ENCODE measurements at regions not wholly inside any gene's neighbourhood (a gene's known extent, or its start where the extent isn't known, plus 50 kb on each side); places are given as distances from the start of the nearest gene placed in this dataset.

DNA sequence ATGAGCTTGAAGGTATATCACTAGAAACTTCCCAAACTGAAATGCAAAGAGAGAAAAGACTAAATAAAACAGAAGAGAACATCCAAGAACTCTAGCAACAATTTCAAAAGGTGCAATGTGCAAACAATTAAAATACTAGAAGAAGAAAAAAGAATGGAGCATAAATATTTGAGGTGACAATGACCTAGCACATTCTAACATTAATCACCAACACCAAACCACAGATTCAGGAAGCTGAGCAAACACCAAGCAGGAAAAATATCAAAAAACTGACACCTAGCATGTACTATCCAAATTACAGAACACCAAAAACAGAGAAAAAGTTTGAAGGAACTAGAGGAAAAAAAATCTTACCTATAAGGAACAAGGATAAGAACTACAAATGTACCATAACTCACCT is 460.8 kb downstream of the IRS1 start:
- TF ChIP-seq, protein P1, sequence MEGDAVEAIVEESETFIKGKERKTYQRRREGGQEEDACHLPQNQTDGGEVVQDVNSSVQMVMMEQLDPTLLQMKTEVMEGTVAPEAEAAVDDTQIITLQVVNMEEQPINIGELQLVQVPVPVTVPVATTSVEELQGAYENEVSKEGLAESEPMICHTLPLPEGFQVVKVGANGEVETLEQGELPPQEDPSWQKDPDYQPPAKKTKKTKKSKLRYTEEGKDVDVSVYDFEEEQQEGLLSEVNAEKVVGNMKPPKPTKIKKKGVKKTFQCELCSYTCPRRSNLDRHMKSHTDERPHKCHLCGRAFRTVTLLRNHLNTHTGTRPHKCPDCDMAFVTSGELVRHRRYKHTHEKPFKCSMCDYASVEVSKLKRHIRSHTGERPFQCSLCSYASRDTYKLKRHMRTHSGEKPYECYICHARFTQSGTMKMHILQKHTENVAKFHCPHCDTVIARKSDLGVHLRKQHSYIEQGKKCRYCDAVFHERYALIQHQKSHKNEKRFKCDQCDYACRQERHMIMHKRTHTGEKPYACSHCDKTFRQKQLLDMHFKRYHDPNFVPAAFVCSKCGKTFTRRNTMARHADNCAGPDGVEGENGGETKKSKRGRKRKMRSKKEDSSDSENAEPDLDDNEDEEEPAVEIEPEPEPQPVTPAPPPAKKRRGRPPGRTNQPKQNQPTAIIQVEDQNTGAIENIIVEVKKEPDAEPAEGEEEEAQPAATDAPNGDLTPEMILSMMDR (IDR thresholded peaks at IDR 0.05; ENCODE audit: low read length) = no peak
- TF ChIP-seq EZH2 (IDR thresholded peaks at IDR 0.05; ENCODE audit: borderline replicate concordance, low read length) = no peak
- no peak overlapping the region for H3K9ac ChIP-seq (ENCODE audit: low read length)
- no peak overlapping the region for H3K27ac ChIP-seq (ENCODE audit: low read depth, low read length, poor library complexity, severe bottlenecking)
- H3K4me3 ChIP-seq (ENCODE audit: low read depth, low read length, poor library complexity, severe bottlenecking) = no peak overlapping the region
- no peaks in the 10 kb centered on the region for H3K36me3 ChIP-seq (ENCODE audit: insufficient read depth, low read length)
- H3K4me2 ChIP-seq (ENCODE audit: low read length) = no peak overlapping the region
- no peaks in the 10 kb centered on the region for H3K27me3 ChIP-seq (ENCODE audit: insufficient read depth, low read length)
- H3K79me2 ChIP-seq (ENCODE audit: insufficient read depth, low read length) = no peaks in the 10 kb centered on the region
- H2AFZ ChIP-seq (ENCODE audit: low read length) = no peak overlapping the region
- H3K9me3 ChIP-seq (ENCODE audit: low read length) = no peaks in the 10 kb centered on the region
- no peaks in the 10 kb centered on the region for H3F3A ChIP-seq (ENCODE audit: insufficient read depth, low read length)
- H3K9me2 ChIP-seq (ENCODE audit: low read depth, low read length) = no peaks in the 10 kb centered on the region
- H4K20me1 ChIP-seq (ENCODE audit: insufficient read depth, low read length) = no peaks in the 10 kb centered on the region
- no peaks in the 10 kb centered on the region for H3K4me1 ChIP-seq (ENCODE audit: insufficient read depth, low read length, severe bottlenecking)

DNA sequence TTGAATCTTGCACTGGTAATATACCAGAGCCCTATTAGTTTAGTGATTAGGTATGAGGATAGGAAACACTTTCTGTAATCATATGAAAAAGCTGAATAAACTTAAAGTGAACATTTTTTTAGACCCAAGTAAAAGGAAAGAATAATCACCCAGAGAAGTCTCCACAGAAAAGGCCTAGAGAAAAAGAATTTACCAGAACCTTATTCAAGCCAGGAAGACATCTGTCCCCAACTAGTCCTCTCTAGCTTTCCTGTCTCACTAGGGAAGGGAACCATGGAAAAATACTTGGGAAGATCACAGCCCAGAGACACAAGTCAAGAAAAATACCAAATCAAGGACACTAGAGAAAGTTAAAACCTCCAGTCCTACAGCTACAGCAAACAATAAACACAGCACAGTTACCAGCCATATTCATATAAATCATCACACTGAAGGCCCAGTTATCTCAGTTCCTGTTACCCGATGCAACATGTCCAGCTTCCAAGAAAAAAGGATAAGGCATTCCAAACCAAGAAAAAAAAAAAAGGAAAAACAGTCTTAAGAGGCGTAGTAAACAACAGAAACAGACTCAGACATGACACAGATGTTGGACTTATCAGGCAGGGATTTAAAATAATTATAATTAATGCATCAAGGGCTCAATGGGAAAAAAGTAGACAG is 461.5 kb downstream of the IRS1 start:
- Histone ChIP-seq H3K4me1 (ENCODE audit: insufficient read depth, low read length, severe bottlenecking) (no peaks in the 10 kb centered on the region), H2AFZ (ENCODE audit: low read length) (no peak overlapping the region), H3K27me3 (ENCODE audit: insufficient read depth, low read length) (no peaks in the 10 kb centered on the region), H3K4me2 (ENCODE audit: low read length) (no peak overlapping the region), H4K20me1 (ENCODE audit: insufficient read depth, low read length) (no peaks in the 10 kb centered on the region), H3K27ac (ENCODE audit: low read depth, low read length, poor library complexity, severe bottlenecking) (no peak overlapping the region), H3F3A (ENCODE audit: insufficient read depth, low read length) (no peaks in the 10 kb centered on the region), H3K9me3 (ENCODE audit: low read length) (no peaks in the 10 kb centered on the region), H3K9me2 (ENCODE audit: low read depth, low read length) (no peaks in the 10 kb centered on the region), H3K36me3 (ENCODE audit: insufficient read depth, low read length) (no peaks in the 10 kb centered on the region), H3K79me2 (ENCODE audit: insufficient read depth, low read length) (no peaks in the 10 kb centered on the region), H3K9ac (ENCODE audit: low read length) (no peak overlapping the region), H3K4me3 (ENCODE audit: low read depth, low read length, poor library complexity, severe bottlenecking) (no peak overlapping the region)
- no peak for TF ChIP-seq EZH2 (IDR thresholded peaks at IDR 0.05; ENCODE audit: borderline replicate concordance, low read length)
- TF ChIP-seq, protein P1 (IDR thresholded peaks at IDR 0.05; ENCODE audit: low read length) = no peak

DNA sequence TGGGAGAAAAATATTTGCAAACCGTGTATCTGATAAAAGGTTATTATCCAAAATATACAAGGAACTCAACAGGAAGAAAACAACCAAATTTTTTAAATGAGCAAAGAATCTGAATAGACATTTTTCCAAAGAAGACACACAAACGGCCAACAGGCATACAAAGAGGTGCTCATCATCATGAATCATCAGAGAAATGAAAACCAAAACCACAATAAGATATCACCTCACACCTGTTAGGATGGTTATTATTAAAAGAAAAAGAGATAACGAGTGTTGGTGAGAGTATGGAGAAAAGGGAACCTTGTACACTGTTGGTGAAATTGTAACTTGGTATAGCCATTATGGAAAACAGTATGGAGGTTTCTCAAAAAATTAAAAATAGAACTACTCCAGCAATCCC is 463.3 kb downstream of the IRS1 start:
- no peak for TF ChIP-seq EZH2 (IDR thresholded peaks at IDR 0.05; ENCODE audit: borderline replicate concordance, low read length)
- TF ChIP-seq, protein P1 (IDR thresholded peaks at IDR 0.05; ENCODE audit: low read length) = no peak
- H3K9me2 ChIP-seq (ENCODE audit: low read depth, low read length) = no peaks in the 10 kb centered on the region
- no peak overlapping the region for H3K9ac ChIP-seq (ENCODE audit: low read length)
- no peaks in the 10 kb centered on the region for H3K9me3 ChIP-seq (ENCODE audit: low read length)
- no peaks in the 10 kb centered on the region for H3K79me2 ChIP-seq (ENCODE audit: insufficient read depth, low read length)
- H3K4me1 ChIP-seq (ENCODE audit: insufficient read depth, low read length, severe bottlenecking) = no peaks in the 10 kb centered on the region
- H3K36me3 ChIP-seq (ENCODE audit: insufficient read depth, low read length) = no peaks in the 10 kb centered on the region
- H2AFZ ChIP-seq (ENCODE audit: low read length) = no peak overlapping the region
- no peaks in the 10 kb centered on the region for H3K27me3 ChIP-seq (ENCODE audit: insufficient read depth, low read length)
- H4K20me1 ChIP-seq (ENCODE audit: insufficient read depth, low read length) = no peaks in the 10 kb centered on the region
- no peaks in the 10 kb centered on the region for H3F3A ChIP-seq (ENCODE audit: insufficient read depth, low read length)
- no peak overlapping the region for H3K4me3 ChIP-seq (ENCODE audit: low read depth, low read length, poor library complexity, severe bottlenecking)
- no peak overlapping the region for H3K4me2 ChIP-seq (ENCODE audit: low read length)
- H3K27ac ChIP-seq (ENCODE audit: low read depth, low read length, poor library complexity, severe bottlenecking) = no peak overlapping the region

All from OCI-LY1 (cell line).